ENCODE measurements at regions not wholly inside any gene's neighbourhood (a gene's known extent, or its start where the extent isn't known, plus 50 kb on each side); places are given as distances from the start of the nearest gene placed in this dataset.

DNA sequence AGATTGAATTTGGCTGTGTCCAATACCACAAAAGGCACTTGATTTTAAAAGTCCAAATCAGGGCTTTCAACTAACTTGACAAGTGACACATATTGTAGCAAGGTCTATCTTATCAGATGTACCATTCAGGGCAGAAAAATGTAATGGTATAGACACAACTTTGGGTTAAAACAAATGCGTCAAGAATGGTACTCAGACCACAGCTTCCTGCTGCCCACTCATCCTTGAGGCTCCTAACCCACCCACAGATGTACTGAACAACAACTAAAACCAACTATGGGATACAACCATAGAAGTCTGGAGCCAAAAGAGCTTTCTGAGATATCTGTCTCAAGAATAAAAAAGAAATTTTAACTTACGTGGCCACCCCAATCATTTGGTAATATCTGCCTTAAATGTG is 105.2 kb downstream of the RBM43 start:
- Histone ChIP-seq H3K4me3 (no peak overlapping the region), H3K9me3 (no peaks in the 10 kb centered on the region), H3K27ac (no peak overlapping the region), H3K36me3 (no peaks in the 10 kb centered on the region), H3K27me3 (ENCODE audit: low read depth) (no peaks in the 10 kb centered on the region), H3K4me1 (no peaks in the 10 kb centered on the region)
- intact Hi-C loops (cut with DNase I), result no loop called here
- ATAC-seq (no peak), DNase-seq (no peak)
- no peak for TF ChIP-seq CTCF (IDR thresholded peaks at IDR 0.05)

DNA sequence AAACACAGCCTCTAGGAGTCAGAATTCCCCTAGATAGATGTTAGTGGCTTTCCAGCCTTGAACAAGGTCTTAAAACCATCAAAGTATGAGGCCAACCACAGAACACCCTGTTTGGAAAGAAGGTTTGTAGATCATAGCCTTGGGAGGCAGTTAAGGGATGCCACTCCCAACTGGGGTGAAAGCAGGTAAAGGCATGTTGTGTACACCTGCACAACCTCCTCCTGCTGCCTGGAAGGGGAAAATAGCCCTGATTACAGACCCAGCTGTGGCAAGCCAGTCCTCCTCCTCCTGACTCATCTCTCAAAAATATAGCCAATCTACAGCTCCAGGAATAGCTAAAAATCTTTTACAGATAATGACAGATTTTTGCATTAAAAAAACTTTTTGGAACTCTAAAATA is 108.1 kb downstream of the RBM43 start:
- intact Hi-C loops (cut with DNase I), result no loop called here
- no peaks in the 10 kb centered on the region for H3K27me3 ChIP-seq (ENCODE audit: low read depth)
- no peak for TF ChIP-seq CTCF (IDR thresholded peaks at IDR 0.05)
- ATAC-seq (no peak), DNase-seq (no peak)
- no peaks in the 10 kb centered on the region for H3K36me3 ChIP-seq
- H3K27ac ChIP-seq, result no peak overlapping the region
- no peaks in the 10 kb centered on the region for H3K9me3 ChIP-seq
- no peaks in the 10 kb centered on the region for H3K4me1 ChIP-seq
- H3K4me3 ChIP-seq, result no peak overlapping the region

DNA sequence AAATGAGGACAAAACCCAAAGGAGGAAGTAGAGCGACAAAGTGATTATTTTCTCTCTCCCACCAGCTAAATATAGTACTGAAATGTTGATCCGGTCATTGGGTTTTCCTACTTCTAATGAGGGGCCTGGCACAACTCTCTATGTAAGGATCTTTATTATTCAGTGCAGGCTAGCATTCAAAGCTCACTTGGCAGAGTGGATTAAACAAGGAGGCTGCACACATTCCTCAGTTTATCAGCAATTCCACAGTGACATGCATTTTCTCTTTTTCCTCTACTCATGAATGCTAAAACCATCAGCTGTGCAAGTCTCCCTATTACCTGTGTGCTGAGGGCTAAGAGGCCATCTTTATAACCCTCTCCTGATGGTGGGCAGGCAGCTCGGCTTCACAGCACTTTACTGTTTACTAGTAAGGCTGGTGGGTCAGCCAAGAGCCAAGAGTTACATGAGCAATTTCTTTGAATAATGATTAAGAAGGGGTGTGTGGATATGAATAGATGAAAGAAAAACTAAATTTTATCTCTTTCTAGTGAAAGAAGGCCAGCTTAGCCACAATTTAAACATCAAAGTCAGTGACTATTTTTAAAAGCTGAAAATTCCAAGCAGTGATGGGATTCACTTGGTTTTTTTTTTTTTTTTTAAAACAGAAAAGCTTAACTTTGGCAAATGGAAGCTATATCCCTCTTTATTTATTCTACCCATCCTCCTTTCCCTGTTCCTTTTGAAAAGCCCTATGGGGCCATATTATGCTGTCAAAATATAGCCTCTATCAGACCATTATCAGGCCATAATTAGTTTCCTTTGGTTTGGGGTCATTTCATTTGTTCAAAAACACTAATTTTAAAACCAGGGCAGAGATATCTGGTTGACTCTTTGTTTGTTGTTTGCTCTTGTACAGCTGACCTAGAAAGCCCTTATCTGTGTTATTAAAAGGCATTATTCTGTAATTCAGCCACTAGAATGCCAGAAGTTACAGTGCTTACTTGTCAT is 111.0 kb downstream of the RBM43 start:
- intact Hi-C loops (cut with DNase I), result no loop called here
- Histone ChIP-seq H3K9me3 (no peaks in the 10 kb centered on the region), H3K27ac (no peak overlapping the region), H3K36me3 (no peaks in the 10 kb centered on the region), H3K4me1 (no peaks in the 10 kb centered on the region), H3K4me3 (no peak overlapping the region), H3K27me3 (ENCODE audit: low read depth) (no peaks in the 10 kb centered on the region)
- no peak for TF ChIP-seq CTCF (IDR thresholded peaks at IDR 0.05)
- DNase-seq, result no peak
- ATAC-seq, result no peak

GRCh38 chr2:151138507-151138906 is 123.2 kb downstream of the RBM43 start:
- TF ChIP-seq CTCF (IDR thresholded peaks at IDR 0.05), result no peak
- DNase-seq (no peak), ATAC-seq (no peak)
- no peaks in the 10 kb centered on the region for H3K9me3 ChIP-seq
- H3K36me3 ChIP-seq, result no peaks in the 10 kb centered on the region
- H3K27me3 ChIP-seq (ENCODE audit: low read depth), result no peaks in the 10 kb centered on the region
- no peaks in the 10 kb centered on the region for H3K4me1 ChIP-seq
- no peak overlapping the region for H3K27ac ChIP-seq
- no peak overlapping the region for H3K4me3 ChIP-seq
- intact Hi-C loops (cut with DNase I), result no loop called here

- Histone ChIP-seq H3K9me3 (no peaks in the 10 kb centered on the region), H3K27ac (no peak overlapping the region), H3K4me1 (no peaks in the 10 kb centered on the region), H3K36me3 (no peaks in the 10 kb centered on the region), H3K27me3 (ENCODE audit: low read depth) (no peaks in the 10 kb centered on the region), H3K4me3 (no peak overlapping the region)
- no peak for DNase-seq
- no peak for TF ChIP-seq CTCF (IDR thresholded peaks at IDR 0.05)
- intact Hi-C loops (cut with DNase I), result no loop called here
- no peak for ATAC-seq
Observed at GRCh38 chr2:151137526-151137925, 124.1 kb downstream of the RBM43 start.

Measured in lower lobe of right lung (tissue), 2 donors.